ENCODE measurements at regions not wholly inside any gene's neighbourhood (a gene's known extent, or its start where the extent isn't known, plus 50 kb on each side); places are given as distances from the start of the nearest gene placed in this dataset.
"Not testable (repeated sequence)": the region's sequence is repeated elsewhere in the genome, so short reads cannot be mapped to it uniquely, and the experiment has no call there.

DNA sequence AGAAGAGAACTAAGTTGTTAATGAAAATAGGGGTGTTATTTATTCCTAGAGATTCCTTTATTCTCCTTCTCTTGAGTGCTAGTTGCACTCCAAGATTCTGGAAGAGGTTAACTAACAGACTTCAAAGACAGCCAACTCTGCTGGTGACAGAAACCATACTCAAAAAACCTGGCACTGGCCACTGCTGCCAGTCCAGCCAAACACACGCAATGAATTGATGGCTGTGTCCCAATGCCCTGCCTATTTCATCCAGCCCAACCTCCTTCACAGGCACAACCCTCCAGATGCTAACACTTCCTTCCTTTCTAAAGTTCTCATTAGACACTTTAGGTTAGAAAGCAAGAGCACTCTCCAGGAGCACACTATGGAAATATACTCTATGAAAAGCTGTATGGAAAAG is 150.8 kb upstream of the C11orf58 start:
- TF ChIP-seq, protein P1, sequence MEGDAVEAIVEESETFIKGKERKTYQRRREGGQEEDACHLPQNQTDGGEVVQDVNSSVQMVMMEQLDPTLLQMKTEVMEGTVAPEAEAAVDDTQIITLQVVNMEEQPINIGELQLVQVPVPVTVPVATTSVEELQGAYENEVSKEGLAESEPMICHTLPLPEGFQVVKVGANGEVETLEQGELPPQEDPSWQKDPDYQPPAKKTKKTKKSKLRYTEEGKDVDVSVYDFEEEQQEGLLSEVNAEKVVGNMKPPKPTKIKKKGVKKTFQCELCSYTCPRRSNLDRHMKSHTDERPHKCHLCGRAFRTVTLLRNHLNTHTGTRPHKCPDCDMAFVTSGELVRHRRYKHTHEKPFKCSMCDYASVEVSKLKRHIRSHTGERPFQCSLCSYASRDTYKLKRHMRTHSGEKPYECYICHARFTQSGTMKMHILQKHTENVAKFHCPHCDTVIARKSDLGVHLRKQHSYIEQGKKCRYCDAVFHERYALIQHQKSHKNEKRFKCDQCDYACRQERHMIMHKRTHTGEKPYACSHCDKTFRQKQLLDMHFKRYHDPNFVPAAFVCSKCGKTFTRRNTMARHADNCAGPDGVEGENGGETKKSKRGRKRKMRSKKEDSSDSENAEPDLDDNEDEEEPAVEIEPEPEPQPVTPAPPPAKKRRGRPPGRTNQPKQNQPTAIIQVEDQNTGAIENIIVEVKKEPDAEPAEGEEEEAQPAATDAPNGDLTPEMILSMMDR (IDR thresholded peaks at IDR 0.05; ENCODE audit: extremely low read depth, missing control alignments): no peak
- DNase-seq (ENCODE audit: low spot score): no peak

DNA sequence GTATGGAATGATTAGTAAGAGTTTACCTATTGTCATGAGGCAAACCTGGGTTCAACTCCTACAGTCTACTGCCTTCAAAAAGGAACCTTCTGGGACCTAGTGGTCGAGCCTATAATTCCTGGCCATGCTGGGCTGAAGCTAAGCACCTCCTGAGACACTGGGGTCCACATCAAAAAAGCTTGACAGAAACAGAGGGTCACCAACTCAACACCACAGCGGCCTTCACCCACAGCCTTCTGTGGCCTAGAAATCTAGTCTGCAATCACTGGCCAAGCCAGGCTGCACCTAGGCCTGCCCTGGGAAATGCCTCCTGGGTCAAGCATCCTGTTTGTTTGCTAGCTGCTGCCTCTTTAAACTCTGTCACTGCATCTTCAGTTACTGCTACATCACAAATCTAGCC is 153.9 kb upstream of the C11orf58 start:
- no peak for DNase-seq (ENCODE audit: low spot score)
- TF ChIP-seq, protein P1 (IDR thresholded peaks at IDR 0.05; ENCODE audit: extremely low read depth, missing control alignments): no peak

DNA sequence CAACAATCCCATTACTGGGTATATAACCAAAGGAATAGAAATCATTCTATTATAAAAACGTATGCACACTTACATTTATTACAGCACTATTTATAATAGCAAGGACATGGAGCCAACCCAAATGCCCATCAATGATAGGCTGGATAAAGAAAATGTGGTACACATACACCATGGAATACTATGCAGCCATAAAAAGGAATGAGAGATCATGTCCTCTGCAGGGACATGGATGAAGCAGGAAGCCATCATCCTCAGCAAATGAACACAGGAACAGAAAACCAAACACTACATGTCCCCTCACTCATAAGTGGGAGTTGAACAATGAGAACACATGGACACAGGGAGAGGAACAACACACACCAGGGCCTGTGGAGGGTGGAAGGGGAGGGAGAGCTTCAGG is 157.4 kb upstream of the C11orf58 start:
- DNase-seq (ENCODE audit: low spot score): not testable (repeated sequence)

DNA sequence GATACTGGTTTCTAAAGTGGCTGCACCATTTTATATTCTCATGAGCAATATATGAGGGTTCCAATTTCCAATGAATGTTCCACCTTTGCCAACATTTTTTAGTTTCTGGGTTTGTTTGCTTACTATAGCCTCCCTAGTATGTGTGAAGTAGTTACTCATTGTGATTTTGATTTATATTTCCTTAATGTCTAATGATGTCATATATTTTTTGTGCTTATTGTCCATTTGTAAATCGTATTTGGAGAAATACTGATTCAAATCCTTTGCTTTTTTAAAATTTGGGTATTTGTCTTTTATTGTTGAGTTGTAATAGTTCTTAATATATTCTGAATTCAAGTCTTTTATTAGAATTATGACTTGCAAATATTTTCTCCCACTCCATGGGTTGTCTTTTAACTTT is 161.0 kb upstream of the C11orf58 start:
- DNase-seq (ENCODE audit: low spot score): no peak
- TF ChIP-seq, protein P1 (IDR thresholded peaks at IDR 0.05; ENCODE audit: extremely low read depth, missing control alignments): no peak

DNA sequence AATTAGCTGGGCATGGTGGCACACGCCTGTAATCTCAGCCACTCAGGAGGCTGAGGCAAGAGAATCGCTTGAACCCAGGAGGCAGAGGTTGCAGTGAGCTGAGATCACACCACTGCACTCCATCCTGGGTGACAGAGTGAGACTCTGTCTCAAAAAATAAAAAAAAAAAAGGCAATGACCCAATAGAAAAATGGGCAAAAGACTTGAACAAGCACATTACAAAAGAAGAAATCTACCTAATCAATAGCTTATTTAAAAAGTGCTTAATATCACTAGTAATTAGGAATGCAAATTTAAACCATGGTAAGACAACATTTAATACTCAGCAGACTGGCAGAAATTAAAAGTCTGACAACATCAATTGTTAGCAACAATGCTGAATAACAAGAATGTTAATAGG is 163.6 kb upstream of the C11orf58 start:
- not testable (repeated sequence) for DNase-seq (ENCODE audit: low spot score)

DNA sequence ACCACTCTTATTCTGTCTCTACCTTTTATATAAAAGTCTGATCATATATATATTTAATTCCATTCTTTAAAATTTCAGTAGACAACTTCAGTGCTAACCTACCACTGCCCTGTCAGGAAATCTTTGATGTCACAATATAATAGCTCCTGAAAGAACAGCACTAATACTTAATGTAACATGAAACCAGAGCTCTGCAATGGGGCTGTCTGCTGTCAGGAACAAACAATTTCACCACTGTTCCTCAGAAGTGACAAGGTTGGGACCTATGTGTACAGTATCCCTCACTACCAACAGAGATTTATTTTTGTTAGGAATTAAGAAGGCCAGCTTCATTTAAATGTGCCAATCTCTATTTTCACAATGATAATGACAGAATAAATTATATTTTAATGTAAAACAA is 165.5 kb upstream of the C11orf58 start:
- TF ChIP-seq, protein P1 (IDR thresholded peaks at IDR 0.05; ENCODE audit: extremely low read depth, missing control alignments): no peak
- no peak for DNase-seq (ENCODE audit: low spot score)

DNA sequence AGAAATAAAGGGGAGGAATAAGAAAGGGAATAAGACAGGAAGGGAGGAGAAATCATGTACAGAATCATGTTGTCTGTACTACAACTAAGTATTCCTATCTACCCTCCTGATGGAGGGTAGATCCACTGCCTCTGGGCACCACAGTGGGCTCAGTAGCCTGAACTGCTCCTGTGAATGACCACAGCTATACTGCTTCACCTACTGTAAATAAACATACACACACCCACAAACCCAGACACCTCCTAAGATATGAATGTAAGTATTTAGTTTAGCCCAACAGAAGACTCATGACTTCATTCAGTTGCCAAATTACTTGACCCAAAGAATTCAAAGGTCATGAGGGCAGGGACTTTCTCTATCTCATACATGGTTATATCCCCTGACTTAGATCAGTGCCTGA is 177.3 kb upstream of the C11orf58 start:
- no peak for DNase-seq (ENCODE audit: low spot score)
- TF ChIP-seq, protein P1 (IDR thresholded peaks at IDR 0.05; ENCODE audit: extremely low read depth, missing control alignments): no peak

DNA sequence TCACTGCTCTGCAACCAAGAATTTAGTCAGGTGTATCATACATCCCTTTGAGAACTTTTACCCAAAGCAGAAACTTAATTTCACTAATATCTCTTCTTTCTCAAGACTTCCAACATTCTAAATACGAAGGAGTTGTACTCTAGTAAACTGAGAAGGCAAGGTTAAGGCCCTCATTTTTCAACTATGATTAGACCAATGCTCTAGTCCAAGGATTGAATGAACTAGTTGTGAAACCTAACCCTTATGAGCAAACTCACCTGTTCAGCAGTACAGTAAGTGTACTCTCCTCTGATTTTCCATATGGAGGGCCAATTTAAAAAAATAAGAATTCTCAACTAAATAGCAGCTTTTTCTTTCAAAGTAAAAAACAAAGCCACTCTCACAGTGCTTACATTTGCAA is 180.0 kb upstream of the C11orf58 start:
- DNase-seq (ENCODE audit: low spot score): no peak
- TF ChIP-seq, protein P1 (IDR thresholded peaks at IDR 0.05; ENCODE audit: extremely low read depth, missing control alignments): no peak

DNA sequence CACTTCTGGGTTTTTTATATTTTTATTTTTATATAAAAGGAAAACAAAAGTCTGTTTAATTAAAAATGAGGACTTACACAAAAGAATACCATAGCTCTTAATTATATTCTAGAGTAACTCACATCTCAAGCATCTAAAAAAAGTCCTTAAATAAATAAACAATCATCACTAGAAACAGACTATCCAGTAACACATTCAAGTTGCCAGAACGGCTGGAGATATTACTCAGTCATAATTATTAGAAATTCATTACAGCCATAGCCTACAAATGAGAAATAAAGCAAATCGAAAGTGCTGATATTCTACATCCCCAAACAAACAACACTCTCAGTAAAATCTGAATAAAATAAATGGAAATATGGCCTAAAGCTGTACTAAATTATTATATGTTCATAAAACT is 182.5 kb upstream of the C11orf58 start:
- no peak for DNase-seq (ENCODE audit: low spot score)
- TF ChIP-seq, protein P1 (IDR thresholded peaks at IDR 0.05; ENCODE audit: extremely low read depth, missing control alignments): no peak
